GM18508 (cell line): ENCODE measurements at regions not wholly inside any gene's neighbourhood (a gene's known extent, or its start where the extent isn't known, plus 50 kb on each side); places are given as distances from the start of the nearest gene placed in this dataset.
"Not testable (repeated sequence)": the region's sequence is repeated elsewhere in the genome, so short reads cannot be mapped to it uniquely, and the experiment has no call there.

Experiments
- ATAC-seq: cut with Tn5 transposase; IDR thresholded peaks from one replicate; pipeline ENCODE4 v1.9.1; 2021; ENCODE audit warnings: moderate number of reproducible peaks; ENCODE audit not compliant: insufficient read depth, unreplicated experiment

- ATAC-seq = no peak
Measured at GRCh38 chr5:96321345-96321744, 111.7 kb downstream of the PCSK1 start.

- no peak for ATAC-seq
Measured at GRCh38 chr5:96320797-96321196, 112.3 kb downstream of the PCSK1 start.

DNA sequence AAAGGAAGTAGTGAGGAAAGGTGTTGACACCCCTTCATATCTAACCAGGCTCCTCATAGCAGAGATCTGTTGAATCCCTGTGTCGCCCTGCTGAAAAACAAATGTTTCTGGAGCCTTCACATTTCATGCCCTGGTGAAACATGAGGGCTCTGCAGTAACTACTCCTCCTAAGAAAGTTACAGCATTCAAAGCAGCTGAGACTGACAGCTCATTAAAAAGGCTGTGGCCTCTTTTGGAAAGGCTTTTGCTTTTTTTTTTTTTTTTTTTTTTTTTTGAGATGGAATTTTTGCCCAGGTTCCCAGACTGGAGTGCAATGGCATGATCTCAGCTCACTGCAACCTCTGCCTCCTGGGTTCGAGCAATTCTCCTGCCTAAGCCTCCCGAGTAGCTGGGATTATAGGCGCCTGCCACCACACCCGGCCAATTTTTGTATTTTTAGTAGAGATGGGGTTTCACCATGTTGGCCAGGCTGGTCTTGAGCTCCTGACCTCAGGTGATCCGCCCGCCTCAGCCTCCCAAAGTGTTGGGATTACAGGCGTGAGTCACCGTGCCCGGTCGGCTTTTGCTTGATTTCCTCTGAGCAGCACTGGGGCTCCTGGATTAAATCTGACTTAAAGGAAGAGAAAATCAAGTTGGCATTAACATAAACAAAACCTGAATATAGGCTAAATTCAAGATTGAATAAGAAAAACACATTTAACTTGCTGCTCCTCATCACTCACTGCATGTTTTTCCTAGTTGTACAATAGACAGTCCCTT is 112.9 kb downstream of the PCSK1 start:
- not testable (repeated sequence) for ATAC-seq

DNA sequence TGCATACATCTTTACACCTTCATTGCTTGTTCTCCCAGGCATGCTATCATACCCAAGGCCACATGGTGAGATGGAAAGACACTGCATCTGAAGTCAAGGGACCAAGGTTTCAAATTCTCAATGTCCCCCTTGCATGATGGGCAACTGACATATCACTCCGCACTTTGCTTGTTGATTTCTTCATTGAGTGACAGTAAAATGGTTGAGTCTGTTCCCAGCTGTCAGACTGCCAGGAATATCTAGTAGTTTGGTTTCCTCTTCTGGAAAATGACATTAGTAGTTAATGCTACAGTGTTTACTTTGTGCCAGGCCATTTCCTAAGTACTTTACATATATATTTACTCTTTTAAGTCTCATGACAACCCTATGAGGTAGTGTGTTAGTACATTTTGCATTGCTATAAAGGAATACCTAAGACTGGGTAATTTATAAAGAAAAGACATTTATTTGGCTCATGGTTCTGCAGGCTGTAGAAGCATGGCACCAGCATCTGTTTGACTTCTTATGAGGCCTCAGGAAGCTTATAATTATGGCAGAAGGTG is 114.4 kb downstream of the PCSK1 start:
- no peak for ATAC-seq

DNA sequence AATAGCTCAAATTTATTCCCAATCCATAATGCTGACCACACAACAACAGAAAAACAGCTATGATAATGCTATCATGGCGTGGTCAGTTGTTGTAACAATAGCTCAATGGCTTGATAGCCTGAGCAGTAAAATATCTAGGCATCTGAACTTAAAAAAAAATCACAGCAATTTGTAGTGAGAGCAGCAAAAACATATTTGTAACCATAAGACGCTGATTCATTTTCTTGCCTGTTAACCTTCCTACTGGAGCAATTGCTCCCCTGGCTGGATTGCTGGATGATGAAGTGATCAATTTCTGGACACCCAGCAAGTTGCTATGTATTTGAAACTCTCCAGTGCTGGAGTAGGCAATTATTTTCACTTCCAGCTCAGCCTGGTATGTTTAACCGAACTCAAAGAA is 115.1 kb downstream of the PCSK1 start:
- ATAC-seq = no peak

- ATAC-seq = no peak
Measured at GRCh38 chr5:96316487-96316886, 116.6 kb downstream of the PCSK1 start.

DNA sequence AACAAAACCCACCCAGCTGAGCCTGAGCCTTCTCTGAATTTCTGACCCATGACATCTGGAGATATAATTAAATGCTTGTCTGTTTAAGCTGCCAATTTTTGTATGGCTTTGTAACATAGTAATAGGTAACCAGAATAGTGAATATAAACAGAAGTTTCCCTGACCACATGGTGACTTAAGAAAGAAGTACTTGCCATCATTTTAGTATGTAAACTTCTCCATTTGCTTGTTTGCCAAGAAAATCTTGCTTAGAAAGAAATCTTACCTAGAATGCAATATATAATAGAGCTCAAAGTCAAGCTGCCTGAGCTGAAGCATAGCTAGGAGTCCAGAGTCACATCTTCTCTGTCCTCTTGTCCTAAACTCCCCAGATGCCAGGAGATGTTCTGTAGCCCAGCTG is 117.0 kb downstream of the PCSK1 start:
- no peak for ATAC-seq

- ATAC-seq = no peak
Measured at GRCh38 chr5:96315431-96315830, 117.6 kb downstream of the PCSK1 start.

GRCh38 chr5:96312383-96312782 is 120.7 kb downstream of the PCSK1 start:
- ATAC-seq = no peak

DNA sequence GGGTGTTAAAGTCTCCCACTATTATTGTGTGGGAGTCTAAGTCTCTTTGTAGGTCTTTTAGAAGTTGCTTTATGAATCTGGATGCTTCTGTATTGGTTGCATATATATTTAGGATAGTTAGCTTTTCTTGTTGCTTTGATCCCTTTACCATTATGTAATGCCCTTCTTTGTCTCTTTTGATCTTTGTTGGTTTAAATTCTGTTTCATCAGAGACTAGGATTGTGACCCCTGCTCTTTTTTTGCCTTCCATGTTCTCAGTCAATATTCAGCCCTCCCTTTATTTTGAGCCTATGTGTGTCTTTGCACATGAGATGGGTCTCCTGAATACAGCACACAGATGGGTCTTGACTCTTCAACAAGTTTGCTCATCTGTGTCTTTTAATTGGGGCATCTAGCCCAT is 126.0 kb downstream of the PCSK1 start:
- not testable (repeated sequence) for ATAC-seq

- ATAC-seq = no peak
Measured at GRCh38 chr5:96302174-96302738, 130.8 kb downstream of the PCSK1 start.

- no peak for ATAC-seq
Measured at GRCh38 chr5:96300976-96301375, 132.1 kb downstream of the PCSK1 start.

DNA sequence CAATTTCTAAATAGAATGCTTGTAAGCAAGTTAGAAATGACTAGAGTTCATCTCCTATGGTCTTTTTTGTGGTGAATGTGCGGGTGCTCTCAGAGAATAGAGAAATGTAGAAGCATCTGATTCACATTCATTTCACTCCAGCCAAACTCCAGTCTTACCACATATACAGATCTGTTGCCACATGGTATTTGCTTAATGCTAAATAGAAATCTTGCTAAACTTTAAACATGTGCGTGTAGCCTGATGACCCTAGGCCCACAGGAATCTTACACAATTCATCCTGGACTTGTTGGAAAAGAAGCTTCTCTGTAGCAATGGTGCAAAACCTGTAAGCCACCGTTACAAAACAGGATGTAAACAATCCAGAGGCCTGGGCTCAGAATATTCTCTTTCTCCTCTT is 135.2 kb downstream of the PCSK1 start:
- no peak for ATAC-seq

- no peak for ATAC-seq
Measured at GRCh38 chr5:96297290-96297689, 135.8 kb downstream of the PCSK1 start.

- no peak for ATAC-seq
Measured at GRCh38 chr5:96294884-96295202, 138.2 kb downstream of the PCSK1 start.

GRCh38 chr5:96293966-96294883 is 138.8 kb downstream of the PCSK1 start:
- no peak for ATAC-seq

DNA sequence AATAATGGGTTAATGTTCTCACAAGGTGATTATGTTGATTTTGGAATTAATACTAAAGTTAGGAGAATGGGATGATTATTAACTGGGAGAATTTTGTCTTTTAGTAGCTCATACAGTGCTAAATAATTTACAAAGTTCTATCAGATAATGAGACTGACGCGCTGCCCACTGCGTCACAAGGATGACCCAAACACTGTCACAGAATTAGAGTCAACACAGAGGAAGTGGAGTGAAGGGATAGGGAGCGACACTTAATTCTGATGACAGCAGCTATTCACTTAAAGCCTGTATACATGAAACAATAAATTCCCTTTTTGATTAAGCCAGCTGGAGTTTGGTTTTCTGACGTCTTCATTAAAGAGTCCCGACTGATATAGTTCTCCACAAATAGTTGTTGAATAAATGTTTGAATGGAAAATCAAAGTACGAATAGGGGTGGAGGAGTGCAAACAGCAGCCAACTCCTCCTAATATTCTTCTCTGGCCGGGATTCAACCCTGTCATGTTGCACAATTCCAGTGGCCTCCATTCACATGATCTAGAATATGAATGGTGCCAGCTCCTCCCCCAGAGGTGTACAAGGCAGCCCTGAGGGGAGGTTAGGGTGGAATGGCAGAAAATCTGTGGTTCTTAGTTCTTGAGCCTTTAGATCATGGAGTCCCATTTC is 140.3 kb downstream of the PCSK1 start:
- no peak for ATAC-seq

GRCh38 chr5:96289287-96289686 is 143.8 kb downstream of the PCSK1 start:
- not testable (repeated sequence) for ATAC-seq

DNA sequence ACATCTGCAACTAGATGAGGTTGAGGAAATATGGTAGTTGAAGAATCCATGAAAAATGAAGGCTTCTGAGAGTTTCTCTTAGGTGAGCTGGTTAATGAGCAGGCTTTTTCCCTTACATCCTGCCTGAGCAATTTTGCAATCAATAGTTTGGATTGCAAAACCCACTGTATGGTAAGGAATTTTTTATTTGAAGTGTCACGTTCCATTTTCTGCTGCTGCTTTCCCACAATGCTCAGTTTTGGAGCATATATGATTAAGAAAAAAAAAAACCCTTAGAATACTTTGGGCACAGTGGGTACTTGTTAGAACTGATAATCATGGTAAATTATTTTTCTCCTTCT is 144.2 kb downstream of the PCSK1 start:
- no peak for ATAC-seq

- ATAC-seq = no peak
Measured at GRCh38 chr5:96288166-96288844, 144.7 kb downstream of the PCSK1 start.
